GM12891 (cell line): ENCODE measurements at regions not wholly inside any gene's neighbourhood (a gene's known extent, or its start where the extent isn't known, plus 50 kb on each side); places are given as distances from the start of the nearest gene placed in this dataset.

Experiments
- POLR2A ChIP-seq: IDR thresholded peaks from 2 replicates; pipeline ENCODE4 v1.6.1; 2011; ENCODE audit warnings: low read depth, low read length, control low read depth
- POLR2AphosphoS5 ChIP-seq: IDR thresholded peaks from 2 replicates; pipeline ENCODE4 v1.6.1; 2011; ENCODE audit warnings: low read depth, low read length, control low read depth

DNA sequence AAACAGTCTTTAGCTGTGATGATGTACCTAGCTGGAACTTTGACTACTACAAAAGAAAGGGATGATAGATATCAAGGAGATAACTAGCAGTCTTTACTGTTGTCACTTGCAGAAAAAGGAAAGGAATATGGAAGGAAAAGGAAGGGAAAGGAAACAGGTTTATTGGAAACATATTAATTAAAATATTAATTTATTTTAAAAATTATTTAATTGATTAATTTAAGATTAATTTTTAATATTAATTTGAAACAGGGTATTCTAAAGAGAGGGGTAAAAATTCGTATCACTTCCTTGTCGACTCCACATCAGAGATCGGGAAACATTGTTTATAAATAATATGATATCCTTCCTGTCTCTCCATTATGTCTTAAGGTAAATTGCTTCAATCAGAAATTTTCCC is 186.5 kb upstream of the IL15 start:
- TF ChIP-seq POLR2A (no peak), POLR2AphosphoS5 (no peak)
